ENCODE measurements at regions not wholly inside any gene's neighbourhood (a gene's known extent, or its start where the extent isn't known, plus 50 kb on each side); places are given as distances from the start of the nearest gene placed in this dataset.

DNA sequence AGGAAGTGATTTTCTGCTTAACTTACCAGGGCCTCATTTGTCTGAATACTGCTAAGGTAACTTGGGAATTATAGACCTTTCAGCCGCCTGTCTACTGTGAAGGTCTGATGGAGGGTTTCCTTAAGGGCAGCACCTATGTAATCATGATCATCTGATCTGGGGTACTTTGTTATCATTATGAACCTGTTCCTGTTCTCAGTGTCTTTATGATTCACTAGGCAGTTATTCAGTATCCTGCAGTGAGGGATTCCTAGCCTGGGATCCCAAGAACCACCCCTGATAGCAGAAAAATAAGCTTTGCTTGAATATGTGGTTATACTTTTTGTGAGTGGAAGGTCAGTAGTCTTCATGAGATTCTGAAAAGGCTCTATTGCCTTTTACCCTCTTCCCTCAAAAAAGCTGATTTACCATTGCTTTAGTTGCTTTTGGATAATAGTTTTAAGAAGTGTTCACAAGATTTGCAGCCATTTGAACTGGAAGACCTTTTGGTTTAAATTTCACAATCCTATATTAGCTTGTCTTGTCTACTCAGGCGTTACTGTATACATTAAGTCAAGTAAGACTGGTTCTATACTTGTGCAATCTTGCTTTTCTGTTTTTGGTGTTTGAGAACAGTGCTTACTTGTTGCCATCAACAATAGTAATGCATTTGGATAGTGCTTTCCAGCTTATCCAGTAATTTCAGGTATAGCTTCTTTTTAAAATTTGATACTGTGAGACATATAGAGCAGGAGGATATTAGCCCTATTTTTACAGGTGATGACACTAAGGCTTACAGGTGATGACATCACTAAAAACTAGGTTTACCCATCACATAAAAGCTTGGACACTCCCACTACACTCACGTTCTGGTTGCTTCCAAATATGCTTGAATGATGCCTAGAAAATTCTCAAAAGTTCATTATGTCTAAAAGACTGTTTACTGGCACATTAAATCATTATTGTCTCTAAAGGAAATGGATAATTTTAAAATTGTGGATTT lies 60.0 kb downstream of the FHIP1A start:
- ChIA-PET CTCF (ENCODE audit: low intra/inter-chr PET ratio) (no interaction called here), POLR2A (no interaction called here)
- FAIRE-seq (no peak), ATAC-seq (no peak), DNase-seq (ENCODE audit: extremely low read depth in 1 of 4, low spot score in 3 of 4) (no peak)
- no peaks in the 10 kb centered on the region for H3K9me1 ChIP-seq (ENCODE audit: control insufficient read depth, insufficient read depth, low read length)
- intact Hi-C loops (cut with micrococcal nuclease), result no loop called here
- TF ChIP-seq EP300 (IDR thresholded peaks at IDR 0.05; ENCODE audit: low read length) (no peak), KLF6 (CRISPR knock-in tag; IDR thresholded peaks at IDR 0.05; ENCODE audit: borderline replicate concordance) (no peak), ZNF699 (CRISPR knock-in tag; IDR thresholded peaks at IDR 0.05; ENCODE audit: insufficient replicate concordance) (no peak), DMBX1 (CRISPR knock-in tag; IDR thresholded peaks at IDR 0.05; ENCODE audit: borderline replicate concordance) (no peak)
- no peaks in the 10 kb centered on the region; a peak in 1 of 5 replicates for H3K27me3 ChIP-seq (ENCODE audit: control insufficient read depth in 2 of 2, insufficient read depth in 2 of 2, low read length in 2 of 2)
- H3K9ac ChIP-seq (ENCODE audit: insufficient read depth in 1 of 2, low read depth in 2 of 2, low read length in 2 of 2), result no peak overlapping the region
- H3K79me2 ChIP-seq (ENCODE audit: control insufficient read depth, insufficient read depth, low read length), result no peaks in the 10 kb centered on the region
- no peak overlapping the region for H3K27ac ChIP-seq (ENCODE audit: extremely low read depth, low read depth, low read length)
- no peaks in the 10 kb centered on the region for H3K4me1 ChIP-seq (replicated peaks in 1 of 2; ENCODE audit: control insufficient read depth in 2 of 2, insufficient read depth in 2 of 2, low read length in 2 of 2)
- WGBS (ENCODE audit: insufficient coverage, low coverage, missing lambda C conversion rate), result 0% methylated on average over 3 of the region's 3 CpGs
- no peaks in the 10 kb centered on the region for H3K36me3 ChIP-seq (ENCODE audit: control insufficient read depth, insufficient read depth, low read length)
- no peaks in the 10 kb centered on the region for H3K9me3 ChIP-seq (replicated peaks; ENCODE audit: control insufficient read depth, insufficient read depth, low read depth, low read length)
- H3K4me3 ChIP-seq, result no peak overlapping the region
- in situ Hi-C loops (cut with MboI), result no loop called here
- H3K4me2 ChIP-seq (ENCODE audit: insufficient read depth, low read length), result no peak overlapping the region
- no peak overlapping the region for H2AFZ ChIP-seq (ENCODE audit: low read depth, low read length)
- no TSS peak for BruUV-seq (replicated peaks)
- no peaks in the 10 kb centered on the region for H4K20me1 ChIP-seq (replicated peaks; ENCODE audit: control insufficient read depth, insufficient read depth, low read length)

DNA sequence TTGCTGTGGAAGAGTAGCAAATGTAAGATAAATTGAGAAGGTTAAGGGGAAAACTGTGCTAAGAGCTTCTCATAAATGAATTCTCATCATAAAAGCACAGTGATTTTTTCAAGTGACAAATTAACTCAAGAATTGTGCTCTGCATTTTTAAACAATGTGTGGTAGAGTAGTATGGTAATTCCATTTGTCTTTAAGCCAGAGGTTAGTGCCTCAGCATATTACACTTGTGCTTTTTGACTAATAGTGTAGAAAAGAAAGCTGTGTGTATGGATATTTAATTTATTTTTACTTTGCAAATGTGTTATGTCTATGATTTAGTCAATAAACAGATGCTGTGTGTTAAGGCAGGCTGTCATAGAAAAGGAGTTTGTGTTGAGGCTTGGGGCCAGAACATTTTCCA lies 61.0 kb downstream of the FHIP1A start:
- DNase-seq (ENCODE audit: extremely low read depth in 1 of 4, low spot score in 3 of 4), result no peak
- ATAC-seq, result no peak
- H3K27ac ChIP-seq (ENCODE audit: extremely low read depth, low read depth, low read length), result no peak overlapping the region
- no peak overlapping the region for H3K4me3 ChIP-seq
- no peaks in the 10 kb centered on the region for H3K4me1 ChIP-seq (replicated peaks in 1 of 2; ENCODE audit: control insufficient read depth in 2 of 2, insufficient read depth in 2 of 2, low read length in 2 of 2)
- H4K20me1 ChIP-seq (replicated peaks; ENCODE audit: control insufficient read depth, insufficient read depth, low read length), result no peaks in the 10 kb centered on the region
- no peak for FAIRE-seq
- H2AFZ ChIP-seq (ENCODE audit: low read depth, low read length), result no peak overlapping the region
- CTCF ChIA-PET (ENCODE audit: low intra/inter-chr PET ratio), result no interaction called here
- no peaks in the 10 kb centered on the region; a peak in 1 of 5 replicates for H3K27me3 ChIP-seq (ENCODE audit: control insufficient read depth in 2 of 2, insufficient read depth in 2 of 2, low read length in 2 of 2)
- H3K9ac ChIP-seq (ENCODE audit: insufficient read depth in 1 of 2, low read depth in 2 of 2, low read length in 2 of 2), result no peak overlapping the region
- H3K9me1 ChIP-seq (ENCODE audit: control insufficient read depth, insufficient read depth, low read length), result no peaks in the 10 kb centered on the region
- H3K9me3 ChIP-seq (replicated peaks; ENCODE audit: control insufficient read depth, insufficient read depth, low read depth, low read length), result no peaks in the 10 kb centered on the region
- no peaks in the 10 kb centered on the region for H3K79me2 ChIP-seq (ENCODE audit: control insufficient read depth, insufficient read depth, low read length)
- in situ Hi-C loops (cut with MboI) (no loop called here), intact Hi-C loops (cut with micrococcal nuclease) (no loop called here)
- no peaks in the 10 kb centered on the region for H3K36me3 ChIP-seq (ENCODE audit: control insufficient read depth, insufficient read depth, low read length)
- no peak for TF ChIP-seq PRPF4 (IDR thresholded peaks at IDR 0.05; ENCODE audit: insufficient read depth, low read depth, low read length, poor library complexity, severe bottlenecking)
- TF ChIP-seq SIX5 (IDR thresholded peaks at IDR 0.05; ENCODE audit: borderline replicate concordance in 1 of 2, insufficient read depth in 1 of 2, low read depth in 1 of 2, low read length in 2 of 2), result no peak
- BruUV-seq (replicated peaks), result no TSS peak
- POLR2A ChIA-PET, result no interaction called here
- no peak overlapping the region for H3K4me2 ChIP-seq (ENCODE audit: insufficient read depth, low read length)
